ENCODE measurements at regions not wholly inside any gene's neighbourhood (a gene's known extent, or its start where the extent isn't known, plus 50 kb on each side); places are given as distances from the start of the nearest gene placed in this dataset.

GRCh38 chr12:114964841-114965240, 280.9 kb upstream of the TBX3 start:
- Histone ChIP-seq H3K9ac (ENCODE audit: low read length) (no peak overlapping the region), H2AFZ (ENCODE audit: low read depth, low read length) (no peak overlapping the region), H4K20me1 (ENCODE audit: insufficient read depth) (no peaks in the 10 kb centered on the region), H3K79me2 (replicated peaks; ENCODE audit: insufficient read depth, low read length) (no peaks in the 10 kb centered on the region), H3K27me3 (ENCODE audit: insufficient read depth, low read depth, low read length) (no peaks in the 10 kb centered on the region), H3F3A (ENCODE audit: insufficient read depth, low read length, poor library complexity, severe bottlenecking) (no peaks in the 10 kb centered on the region), H3K27ac (ENCODE audit: low read length) (no peak overlapping the region), H3K36me3 (ENCODE audit: insufficient read depth, low read length) (no peaks in the 10 kb centered on the region), H3K4me3 (ENCODE audit: low read length) (no peak overlapping the region), H3K9me3 (ENCODE audit: low read length) (no peaks in the 10 kb centered on the region), H3K9me2 (ENCODE audit: insufficient read depth, low read length) (no peaks in the 10 kb centered on the region), H3K4me2 (ENCODE audit: low read length) (no peak overlapping the region)
- no peak for TF ChIP-seq EZH2 (IDR thresholded peaks at IDR 0.05; ENCODE audit: borderline replicate concordance, insufficient read depth, low read length, poor library complexity, severe bottlenecking)
- no peak for TF ChIP-seq POLR2AphosphoS5 (IDR thresholded peaks at IDR 0.05)
- TF ChIP-seq, protein P1, sequence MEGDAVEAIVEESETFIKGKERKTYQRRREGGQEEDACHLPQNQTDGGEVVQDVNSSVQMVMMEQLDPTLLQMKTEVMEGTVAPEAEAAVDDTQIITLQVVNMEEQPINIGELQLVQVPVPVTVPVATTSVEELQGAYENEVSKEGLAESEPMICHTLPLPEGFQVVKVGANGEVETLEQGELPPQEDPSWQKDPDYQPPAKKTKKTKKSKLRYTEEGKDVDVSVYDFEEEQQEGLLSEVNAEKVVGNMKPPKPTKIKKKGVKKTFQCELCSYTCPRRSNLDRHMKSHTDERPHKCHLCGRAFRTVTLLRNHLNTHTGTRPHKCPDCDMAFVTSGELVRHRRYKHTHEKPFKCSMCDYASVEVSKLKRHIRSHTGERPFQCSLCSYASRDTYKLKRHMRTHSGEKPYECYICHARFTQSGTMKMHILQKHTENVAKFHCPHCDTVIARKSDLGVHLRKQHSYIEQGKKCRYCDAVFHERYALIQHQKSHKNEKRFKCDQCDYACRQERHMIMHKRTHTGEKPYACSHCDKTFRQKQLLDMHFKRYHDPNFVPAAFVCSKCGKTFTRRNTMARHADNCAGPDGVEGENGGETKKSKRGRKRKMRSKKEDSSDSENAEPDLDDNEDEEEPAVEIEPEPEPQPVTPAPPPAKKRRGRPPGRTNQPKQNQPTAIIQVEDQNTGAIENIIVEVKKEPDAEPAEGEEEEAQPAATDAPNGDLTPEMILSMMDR (IDR thresholded peaks at IDR 0.05; ENCODE audit: poor library complexity, severe bottlenecking) = no peak
- TF ChIP-seq EP300 (conservative IDR thresholded peaks at IDR 0.05; ENCODE audit: poor library complexity, severe bottlenecking) = no peak
- no peak for TF ChIP-seq RAD21 (conservative IDR thresholded peaks at IDR 0.05)

GRCh38 chr12:114963846-114964245, 279.9 kb upstream of the TBX3 start:
- H4K20me1 ChIP-seq (ENCODE audit: insufficient read depth) = no peaks in the 10 kb centered on the region
- no peaks in the 10 kb centered on the region for H3K9me2 ChIP-seq (ENCODE audit: insufficient read depth, low read length)
- H3K27ac ChIP-seq (ENCODE audit: low read length) = no peak overlapping the region
- H3K36me3 ChIP-seq (ENCODE audit: insufficient read depth, low read length) = no peaks in the 10 kb centered on the region
- no peaks in the 10 kb centered on the region for H3F3A ChIP-seq (ENCODE audit: insufficient read depth, low read length, poor library complexity, severe bottlenecking)
- H3K79me2 ChIP-seq (replicated peaks; ENCODE audit: insufficient read depth, low read length) = no peaks in the 10 kb centered on the region
- no peak overlapping the region for H2AFZ ChIP-seq (ENCODE audit: low read depth, low read length)
- H3K4me2 ChIP-seq (ENCODE audit: low read length) = no peak overlapping the region
- H3K9ac ChIP-seq (ENCODE audit: low read length) = no peak overlapping the region
- H3K4me3 ChIP-seq (ENCODE audit: low read length) = no peak overlapping the region
- TF ChIP-seq EP300 (conservative IDR thresholded peaks at IDR 0.05; ENCODE audit: poor library complexity, severe bottlenecking) (no peak), MXI1 (conservative IDR thresholded peaks at IDR 0.05; ENCODE audit: poor library complexity, severe bottlenecking) (no peak), TAF1 (IDR thresholded peaks at IDR 0.05; ENCODE audit: low read depth) (no peak)
- TF ChIP-seq, protein P2, sequence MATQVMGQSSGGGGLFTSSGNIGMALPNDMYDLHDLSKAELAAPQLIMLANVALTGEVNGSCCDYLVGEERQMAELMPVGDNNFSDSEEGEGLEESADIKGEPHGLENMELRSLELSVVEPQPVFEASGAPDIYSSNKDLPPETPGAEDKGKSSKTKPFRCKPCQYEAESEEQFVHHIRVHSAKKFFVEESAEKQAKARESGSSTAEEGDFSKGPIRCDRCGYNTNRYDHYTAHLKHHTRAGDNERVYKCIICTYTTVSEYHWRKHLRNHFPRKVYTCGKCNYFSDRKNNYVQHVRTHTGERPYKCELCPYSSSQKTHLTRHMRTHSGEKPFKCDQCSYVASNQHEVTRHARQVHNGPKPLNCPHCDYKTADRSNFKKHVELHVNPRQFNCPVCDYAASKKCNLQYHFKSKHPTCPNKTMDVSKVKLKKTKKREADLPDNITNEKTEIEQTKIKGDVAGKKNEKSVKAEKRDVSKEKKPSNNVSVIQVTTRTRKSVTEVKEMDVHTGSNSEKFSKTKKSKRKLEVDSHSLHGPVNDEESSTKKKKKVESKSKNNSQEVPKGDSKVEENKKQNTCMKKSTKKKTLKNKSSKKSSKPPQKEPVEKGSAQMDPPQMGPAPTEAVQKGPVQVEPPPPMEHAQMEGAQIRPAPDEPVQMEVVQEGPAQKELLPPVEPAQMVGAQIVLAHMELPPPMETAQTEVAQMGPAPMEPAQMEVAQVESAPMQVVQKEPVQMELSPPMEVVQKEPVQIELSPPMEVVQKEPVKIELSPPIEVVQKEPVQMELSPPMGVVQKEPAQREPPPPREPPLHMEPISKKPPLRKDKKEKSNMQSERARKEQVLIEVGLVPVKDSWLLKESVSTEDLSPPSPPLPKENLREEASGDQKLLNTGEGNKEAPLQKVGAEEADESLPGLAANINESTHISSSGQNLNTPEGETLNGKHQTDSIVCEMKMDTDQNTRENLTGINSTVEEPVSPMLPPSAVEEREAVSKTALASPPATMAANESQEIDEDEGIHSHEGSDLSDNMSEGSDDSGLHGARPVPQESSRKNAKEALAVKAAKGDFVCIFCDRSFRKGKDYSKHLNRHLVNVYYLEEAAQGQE (IDR thresholded peaks at IDR 0.05; ENCODE audit: borderline replicate concordance) = no peak
- H3K27me3 ChIP-seq (ENCODE audit: insufficient read depth, low read depth, low read length) = no peaks in the 10 kb centered on the region
- H3K9me3 ChIP-seq (ENCODE audit: low read length) = no peaks in the 10 kb centered on the region

GRCh38 chr12:114961491-114961890, 277.5 kb upstream of the TBX3 start:
- Histone ChIP-seq H3K4me3 (ENCODE audit: low read length) (no peak overlapping the region), H2AFZ (ENCODE audit: low read depth, low read length) (no peak overlapping the region), H3K9me2 (ENCODE audit: insufficient read depth, low read length) (no peaks in the 10 kb centered on the region), H3K27ac (ENCODE audit: low read length) (no peak overlapping the region), H4K20me1 (ENCODE audit: insufficient read depth) (no peaks in the 10 kb centered on the region), H3K79me2 (replicated peaks; ENCODE audit: insufficient read depth, low read length) (no peaks in the 10 kb centered on the region), H3K36me3 (ENCODE audit: insufficient read depth, low read length) (no peaks in the 10 kb centered on the region), H3K9ac (ENCODE audit: low read length) (no peak overlapping the region), H3K9me3 (ENCODE audit: low read length) (no peaks in the 10 kb centered on the region), H3K27me3 (ENCODE audit: insufficient read depth, low read depth, low read length) (no peaks in the 10 kb centered on the region), H3K4me2 (ENCODE audit: low read length) (no peak overlapping the region), H3F3A (ENCODE audit: insufficient read depth, low read length, poor library complexity, severe bottlenecking) (no peaks in the 10 kb centered on the region)
- TF ChIP-seq, protein P1 (IDR thresholded peaks at IDR 0.05; ENCODE audit: poor library complexity, severe bottlenecking) = no peak
- TF ChIP-seq, protein P2 (IDR thresholded peaks at IDR 0.05; ENCODE audit: borderline replicate concordance) = no peak
- no peak for TF ChIP-seq SMC3 (conservative IDR thresholded peaks at IDR 0.05; ENCODE audit: poor library complexity)
- no peak for TF ChIP-seq EZH2 (IDR thresholded peaks at IDR 0.05; ENCODE audit: borderline replicate concordance, insufficient read depth, low read length, poor library complexity, severe bottlenecking)
- no peak for TF ChIP-seq TAF1 (IDR thresholded peaks at IDR 0.05; ENCODE audit: low read depth)
- no peak for TF ChIP-seq POLR2AphosphoS5 (IDR thresholded peaks at IDR 0.05)
- TF ChIP-seq EP300 (conservative IDR thresholded peaks at IDR 0.05; ENCODE audit: poor library complexity, severe bottlenecking) = no peak
- no peak for TF ChIP-seq RAD21 (conservative IDR thresholded peaks at IDR 0.05)
